Adrenal gland (tissue), 9 donors: ENCODE measurements at regions not wholly inside any gene's neighbourhood (a gene's known extent, or its start where the extent isn't known, plus 50 kb on each side); places are given as distances from the start of the nearest gene placed in this dataset.

ENCODE experiments used
- DNase-seq, 7 donors: peaks; one replicate each; pipeline ENCODE4 v3.0.0-alpha.2; 2019 to 2020
- H3K27ac ChIP-seq, 5 donors: fragments of 200-600 bp; sonication (generic) in 4 of 5; 1 replicate in 3 of 5; 2 replicates in 2 of 5; pipeline versions ENCODE4 v1.5.1 to v1.8.0; 2016 to 2020; ENCODE audit warnings: mild to moderate bottlenecking in 1 of 5
- H3K27me3 ChIP-seq: fragments of 200-600 bp; 2 replicates; pipeline ENCODE4 v1.8.0; 2021
- H3K36me3 ChIP-seq, 2 donors: fragments of 200-600 bp; replicated peaks in 1 of 2; 1 replicate in 1 of 2; 2 replicates in 1 of 2; pipeline versions ENCODE4 v1.5.1 to v1.8.0; 2018 to 2022
- H3K4me1 ChIP-seq, 2 donors: fragments of 200-600 bp; replicated peaks in 1 of 2; 1 replicate in 1 of 2; 2 replicates in 1 of 2; pipeline versions ENCODE4 v1.5.1 to v1.8.0; 2018 to 2021
- H3K4me3 ChIP-seq, 4 donors: fragments of 200-600 bp; sonication (generic) in 3 of 4; one replicate each; pipeline ENCODE4 v1.5.1; 2016 to 2018
- H3K9me3 ChIP-seq, 3 donors: fragments of 200-600 bp; sonication (generic) in 1 of 3; replicated peaks in 1 of 3; 1 replicate in 2 of 3; 2 replicates in 1 of 3; pipeline versions ENCODE4 v1.5.1 to v1.8.0; 2016 to 2021
- POLR2A ChIP-seq, 2 donors: fragments of 450-650 bp; IDR thresholded peaks; one replicate each; pipeline ENCODE4 v1.6.1; 2017; ENCODE audit warnings: antibody characterized with exemption in 2 of 2, mild to moderate bottlenecking in 2 of 2, moderate library complexity in 1 of 2
- WGBS, 4 donors: extraction: QIAGEN DNeasy Blood & Tissue Kit in 2 of 4; methylation state at CpG; one replicate each; pipeline versions ENCODE4 v1.1.5 to v1.1.7; 2013 to 2017; 5-methylcytosine and 5-hydroxymethylcytosine counted together
- intact Hi-C, 2 donors: fragments of 100-400 bp; cut with DNase I; formaldehyde crosslinking; loops; one replicate each; pipeline versions ENCODE4 v1.14.1 to v1.15.0; 2022 to 2023
- TF ChIP-seq, protein P1 (sequence below), 6 experiments: fragments of 450-650 bp in 4 of 6; fragments of 200-600 bp in 2 of 6; sonication (generic) in 1 of 6; IDR thresholded peaks; 1 replicate in 5 of 6; 2 replicates in 1 of 6; pipeline versions ENCODE4 v1.5.1 to v1.8.0; 2016 to 2021; ENCODE audit warnings: antibody characterized with exemption in 6 of 6, mild to moderate bottlenecking in 2 of 6, moderate library complexity in 1 of 6
- donor health status: healthy with polysubstance abuse.
- donor health status: Bipolar disorder and iron deficiency.
- donor health status: DM: yes; HTN: yes; CAD: no.
- donor health status: DM: no; HTN: no; CAD: no.
- donor health status: DM: no; HTN: no; CAD: no.

DNA sequence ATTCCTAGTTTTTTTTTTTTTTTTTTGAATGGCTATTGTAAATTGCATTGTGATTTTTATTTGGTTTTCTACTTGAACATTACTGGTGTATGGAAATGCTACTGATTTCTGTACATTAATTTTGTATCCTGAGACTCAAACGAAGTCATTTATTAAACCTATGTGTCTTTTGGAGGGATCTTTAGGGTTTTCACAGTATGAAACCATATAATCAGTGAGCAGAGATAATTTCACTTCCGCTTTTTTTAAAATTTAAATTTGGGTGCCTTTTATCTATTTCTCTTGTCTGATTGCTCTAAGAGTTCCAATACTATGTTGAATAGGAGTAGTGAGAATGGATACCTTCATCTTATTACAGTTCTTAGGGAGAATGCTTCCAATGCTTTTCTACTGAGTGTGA lies 102.7 kb downstream of the ZWINT start:
- no peaks in the 10 kb centered on the region for H3K9me3 ChIP-seq
- no peaks in the 10 kb centered on the region for H3K27me3 ChIP-seq
- intact Hi-C loops = no loop called here
- 58 to 63% (median 60%) methylated on average over 2 of the region's 2 CpGs for WGBS, 4 donors
- no peaks in the 10 kb centered on the region for H3K36me3 ChIP-seq
- H3K4me1 ChIP-seq = no peaks in the 10 kb centered on the region
- no peak for DNase-seq
- H3K27ac ChIP-seq = no peak overlapping the region
- no peak overlapping the region for H3K4me3 ChIP-seq
- TF ChIP-seq POLR2A (IDR thresholded peaks at IDR 0.05) = no peak

DNA sequence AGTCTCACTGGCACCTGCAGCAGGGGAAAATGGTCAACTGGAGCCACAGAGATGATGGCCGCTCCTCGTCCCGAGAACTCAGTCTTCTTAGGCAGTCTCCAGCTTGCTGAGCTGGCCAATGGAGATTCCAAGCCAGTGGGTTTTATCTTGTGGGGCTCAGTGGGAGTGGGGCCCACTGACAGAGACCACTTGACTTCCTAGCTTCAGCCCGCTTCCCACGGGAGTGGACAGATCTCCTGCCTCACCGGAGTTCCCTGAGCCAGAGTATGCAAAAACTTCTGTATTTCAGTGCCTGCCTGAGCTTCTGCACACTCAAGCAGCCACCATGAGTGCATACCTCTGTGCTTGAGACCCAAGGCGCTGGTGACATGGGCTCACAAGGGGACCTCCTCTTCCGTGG lies 105.8 kb downstream of the ZWINT start:
- TF ChIP-seq, protein P1, sequence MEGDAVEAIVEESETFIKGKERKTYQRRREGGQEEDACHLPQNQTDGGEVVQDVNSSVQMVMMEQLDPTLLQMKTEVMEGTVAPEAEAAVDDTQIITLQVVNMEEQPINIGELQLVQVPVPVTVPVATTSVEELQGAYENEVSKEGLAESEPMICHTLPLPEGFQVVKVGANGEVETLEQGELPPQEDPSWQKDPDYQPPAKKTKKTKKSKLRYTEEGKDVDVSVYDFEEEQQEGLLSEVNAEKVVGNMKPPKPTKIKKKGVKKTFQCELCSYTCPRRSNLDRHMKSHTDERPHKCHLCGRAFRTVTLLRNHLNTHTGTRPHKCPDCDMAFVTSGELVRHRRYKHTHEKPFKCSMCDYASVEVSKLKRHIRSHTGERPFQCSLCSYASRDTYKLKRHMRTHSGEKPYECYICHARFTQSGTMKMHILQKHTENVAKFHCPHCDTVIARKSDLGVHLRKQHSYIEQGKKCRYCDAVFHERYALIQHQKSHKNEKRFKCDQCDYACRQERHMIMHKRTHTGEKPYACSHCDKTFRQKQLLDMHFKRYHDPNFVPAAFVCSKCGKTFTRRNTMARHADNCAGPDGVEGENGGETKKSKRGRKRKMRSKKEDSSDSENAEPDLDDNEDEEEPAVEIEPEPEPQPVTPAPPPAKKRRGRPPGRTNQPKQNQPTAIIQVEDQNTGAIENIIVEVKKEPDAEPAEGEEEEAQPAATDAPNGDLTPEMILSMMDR (IDR thresholded peaks at IDR 0.05) = no peak
- no peak for TF ChIP-seq POLR2A (IDR thresholded peaks at IDR 0.05)
- Histone ChIP-seq H3K4me3 (no peak overlapping the region), H3K27me3 (no peaks in the 10 kb centered on the region), H3K9me3 (no peaks in the 10 kb centered on the region), H3K36me3 (no peaks in the 10 kb centered on the region), H3K4me1 (no peaks in the 10 kb centered on the region), H3K27ac (no peak overlapping the region)
- intact Hi-C loops = no loop called here
- WGBS, 4 donors = 70 to 83% (median 80%) methylated on average over 5 to 8 of the region's 8 CpGs
- no peak for DNase-seq

DNA sequence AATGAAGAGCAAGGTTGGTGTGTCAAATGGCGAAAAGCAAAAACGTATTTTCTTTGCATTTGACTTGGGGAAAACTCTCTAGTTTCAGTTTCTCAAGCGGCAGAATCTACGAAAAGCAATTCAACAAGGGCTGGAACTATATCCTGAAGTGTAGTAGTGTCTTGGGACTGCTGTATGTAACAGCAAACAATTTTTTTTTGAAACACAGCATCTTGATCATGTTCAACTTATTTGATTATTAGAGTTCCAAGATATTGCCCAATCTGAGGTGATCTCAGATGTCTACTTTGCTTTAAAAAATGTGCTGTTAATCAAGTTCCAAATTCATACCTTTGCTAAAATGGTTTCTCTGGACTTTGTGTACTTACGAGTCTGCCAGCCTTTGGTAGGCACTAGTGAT lies 120.6 kb downstream of the ZWINT start:
- WGBS, 4 donors = 64 to 77% (median 71%) methylated on average over 5 of the region's 5 CpGs
- Histone ChIP-seq H3K36me3 (no peaks in the 10 kb centered on the region), H3K27me3 (no peaks in the 10 kb centered on the region), H3K4me3 (no peak overlapping the region), H3K4me1 (no peaks in the 10 kb centered on the region), H3K27ac (no peak overlapping the region), H3K9me3 (no peaks in the 10 kb centered on the region)
- TF ChIP-seq POLR2A (IDR thresholded peaks at IDR 0.05) = no peak
- TF ChIP-seq, protein P1 (IDR thresholded peaks at IDR 0.05) = no peak
- DNase-seq = no peak
- intact Hi-C loops = no loop called here

DNA sequence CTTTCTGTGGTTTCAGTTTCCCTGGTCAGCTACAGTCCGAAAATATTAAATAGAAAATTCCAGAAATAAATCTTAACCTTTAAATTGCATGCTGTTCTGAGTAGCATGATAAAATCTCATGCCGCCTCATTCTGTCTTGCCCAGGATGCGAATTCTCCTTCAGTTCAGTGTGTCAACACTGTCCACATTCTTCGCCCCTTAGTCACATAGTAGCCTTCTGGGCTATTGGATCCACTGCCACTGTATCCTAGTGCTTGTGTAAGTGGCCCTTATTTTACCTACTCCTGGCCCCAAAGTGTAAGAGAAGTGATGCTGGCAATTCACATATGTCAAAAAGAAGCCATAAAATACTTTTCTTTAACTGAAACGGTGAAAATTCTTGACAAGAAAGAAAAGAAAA lies 129.6 kb downstream of the ZWINT start:
- H3K36me3 ChIP-seq = no peaks in the 10 kb centered on the region
- no peak overlapping the region for H3K27ac ChIP-seq
- TF ChIP-seq, protein P1 (IDR thresholded peaks at IDR 0.05) = no peak
- no peak for TF ChIP-seq POLR2A (IDR thresholded peaks at IDR 0.05)
- DNase-seq = no peak
- 50 to 66% (median 55%) methylated on average over 5 of the region's 5 CpGs for whole genome bisulfite sequencing, 4 donors
- no peaks in the 10 kb centered on the region for H3K27me3 ChIP-seq
- no peak overlapping the region for H3K4me3 ChIP-seq
- H3K9me3 ChIP-seq = no peaks in the 10 kb centered on the region
- intact Hi-C loops = no loop called here
- H3K4me1 ChIP-seq = no peaks in the 10 kb centered on the region

DNA sequence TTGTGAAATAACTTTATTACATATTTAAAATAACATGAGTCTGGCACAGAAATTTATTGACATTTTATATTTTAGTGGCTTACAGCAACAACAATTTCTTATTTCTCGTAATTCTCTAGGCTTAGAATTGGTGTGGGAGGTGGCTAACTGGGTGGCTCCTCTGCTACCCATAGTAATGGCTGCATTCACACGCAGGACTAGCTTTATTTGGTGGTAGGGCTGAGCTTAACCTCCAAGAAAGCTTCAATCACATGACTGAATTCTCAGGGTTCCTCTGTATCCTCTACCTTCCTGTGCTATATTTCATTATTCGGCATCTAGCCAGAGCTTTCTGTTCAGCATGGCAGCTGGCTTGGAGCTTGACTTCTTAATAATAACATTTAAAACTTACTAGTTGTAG lies 138.8 kb downstream of the ZWINT start:
- Histone ChIP-seq H3K27me3 (no peaks in the 10 kb centered on the region), H3K4me1 (no peaks in the 10 kb centered on the region), H3K9me3 (peaks cover 0 to 6% (median 0%) of the 10 kb centered on the region in 3 donors), H3K27ac (no peak overlapping the region), H3K4me3 (no peak overlapping the region), H3K36me3 (no peaks in the 10 kb centered on the region)
- TF ChIP-seq, protein P1 (IDR thresholded peaks at IDR 0.05) = no peak
- no peak for TF ChIP-seq POLR2A (IDR thresholded peaks at IDR 0.05)
- no peak for DNase-seq
- intact Hi-C loops = no loop called here
- WGBS, 4 donors = 63 to 75% (median 69%) methylated on average over 3 of the region's 3 CpGs
